Naive B cell (primary cell): ENCODE measurements at regions not wholly inside any gene's neighbourhood (a gene's known extent, or its start where the extent isn't known, plus 50 kb on each side); places are given as distances from the start of the nearest gene placed in this dataset.

Source experiments
- ATAC-seq, 2 donors: fragments of 150-1000 bp; cut with Tn5 transposase; 2 replicates each; pipeline ENCODE4 v1.10.0; 2021; ENCODE audit warnings: low read depth in 2 of 2, mild to moderate bottlenecking in 2 of 2, moderate library complexity in 2 of 2
- DNase-seq: peaks from one replicate; pipeline ENCODE4 v3.0.0; 2022
- H3K27ac Mint-ChIP-seq, 6 donors: one replicate each; pipeline ENCODE4 v1.8.0; 2020 to 2022; ENCODE audit warnings: mild to moderate bottlenecking in 6 of 6, mixed read lengths in 6 of 6, moderate library complexity in 5 of 6, inconsistent platforms in 2 of 6
- H3K27me3 Mint-ChIP-seq, 3 donors: one replicate each; pipeline ENCODE4 v1.8.0; 2021 to 2022; ENCODE audit warnings: mixed read lengths in 3 of 3, mild to moderate bottlenecking in 1 of 3
- H3K36me3 Mint-ChIP-seq, 2 donors: one replicate each; pipeline ENCODE4 v1.8.0; 2020 to 2022; ENCODE audit warnings: mixed read lengths in 2 of 2, inconsistent platforms in 1 of 2, mild to moderate bottlenecking in 1 of 2
- H3K4me1 Mint-ChIP-seq, 3 donors: one replicate each; pipeline ENCODE4 v1.8.0; 2020 to 2022; ENCODE audit warnings: mixed read lengths in 3 of 3, inconsistent platforms in 1 of 3, mild to moderate bottlenecking in 1 of 3, moderate library complexity in 1 of 3
- H3K4me3 Mint-ChIP-seq, 8 donors: one replicate each; pipeline ENCODE4 v1.8.0; 2020 to 2022; ENCODE audit warnings: mild to moderate bottlenecking in 8 of 8, mixed read lengths in 8 of 8, moderate library complexity in 8 of 8, inconsistent platforms in 2 of 8
- H3K9me3 Mint-ChIP-seq, 7 donors: one replicate each; pipeline ENCODE4 v1.8.0; 2020 to 2022; ENCODE audit warnings: mixed read lengths in 7 of 7, mild to moderate bottlenecking in 5 of 7, inconsistent platforms in 2 of 7, moderate library complexity in 1 of 7

DNA sequence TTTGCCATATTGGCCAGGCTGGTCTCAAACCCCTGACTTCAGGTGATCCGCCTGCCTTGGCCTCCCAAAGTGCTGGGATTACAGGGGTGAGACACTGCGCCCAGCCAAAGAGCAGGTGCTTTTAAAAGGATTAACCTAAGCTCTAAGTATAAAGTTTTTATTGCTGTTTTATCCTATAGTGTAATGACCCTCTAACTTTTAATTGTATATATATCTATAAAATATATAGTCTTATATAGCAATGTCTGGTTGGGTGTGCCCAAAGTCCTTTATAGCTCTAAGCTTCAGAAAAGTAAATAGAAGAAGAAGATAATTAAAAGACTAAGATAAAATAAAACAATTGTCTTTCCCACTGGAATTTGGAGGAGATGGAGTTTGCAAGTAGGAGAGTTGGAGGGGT, 73.8 kb upstream of the ATP5PO start:
- Mint-ChIP-seq H3K27me3 (peaks cover 3 to 23% (median 6%) of the 10 kb centered on the region in 3 donors), H3K27ac (no peak overlapping the region), H3K4me1 (peaks cover 9 to 22% (median 13%) of the 10 kb centered on the region in 3 donors), H3K36me3 (peaks cover 0 to 15% of the 10 kb centered on the region in 2 donors), H3K4me3 (no peak overlapping the region), H3K9me3 (peaks cover 0 to 20% (median 7%) of the 10 kb centered on the region in 7 donors)
- ATAC-seq: no peak
- DNase-seq: no peak

DNA sequence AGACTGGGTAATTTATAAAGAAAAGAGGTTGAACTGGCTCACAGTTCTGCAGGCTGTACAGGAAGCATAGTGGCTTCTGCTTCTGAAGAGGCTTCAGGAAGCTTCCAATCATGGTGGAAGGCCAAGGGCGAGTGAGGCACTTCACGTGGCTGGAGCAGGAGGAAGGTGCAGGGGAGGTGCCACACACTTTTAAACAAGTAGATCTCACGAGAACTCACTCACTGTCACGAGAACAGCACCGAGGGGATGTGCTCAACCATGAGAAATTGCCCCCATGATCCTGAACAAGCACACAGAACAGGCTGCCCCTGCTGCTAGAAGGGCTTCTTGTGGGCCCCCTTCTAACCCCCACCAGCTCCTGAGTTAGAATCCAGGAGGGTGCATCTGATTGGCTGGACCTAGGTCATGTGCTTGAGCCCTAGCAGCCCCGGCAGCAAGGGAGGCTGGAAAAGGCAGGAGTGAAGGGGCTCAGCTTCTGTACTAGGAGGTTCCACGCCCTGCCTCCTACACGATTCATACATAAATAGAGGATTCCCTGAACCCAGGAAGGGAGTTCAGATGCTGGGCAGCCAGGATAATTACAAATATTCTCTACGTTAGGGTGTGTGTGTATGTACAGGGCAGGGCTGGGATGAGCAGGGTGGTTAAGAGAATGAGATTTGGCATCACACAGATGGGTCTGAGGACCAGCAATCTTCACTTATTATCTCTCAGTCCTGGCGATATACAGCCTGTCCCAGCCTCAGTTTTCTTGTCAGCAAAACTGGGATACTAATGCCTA, 72.8 kb upstream of the ATP5PO start:
- Mint-ChIP-seq H3K4me1 (peaks cover under 1 to 14% (median 5%) of the 10 kb centered on the region in 3 donors), H3K27me3 (peaks cover 3 to 23% (median 6%) of the 10 kb centered on the region in 3 donors), H3K36me3 (peaks cover 0 to 7% of the 10 kb centered on the region in 2 donors), H3K27ac (no peak overlapping the region), H3K9me3 (peaks cover 0 to 14% (median under 1%) of the 10 kb centered on the region in 7 donors), H3K4me3 (no peak overlapping the region)
- DNase-seq: no peak
- ATAC-seq: no peak

- Mint-ChIP-seq H3K4me1 (peaks cover 0 to 10% (median 0%) of the 10 kb centered on the region in 3 donors), H3K36me3 (peaks cover 0 to 6% of the 10 kb centered on the region in 2 donors), H3K27ac (no peak overlapping the region), H3K9me3 (peaks cover 0 to 9% (median 0%) of the 10 kb centered on the region in 7 donors), H3K27me3 (peaks cover 3 to 23% (median 6%) of the 10 kb centered on the region in 3 donors), H3K4me3 (no peak overlapping the region)
- ATAC-seq: no peak
- no peak for DNase-seq
Measured at GRCh38 chr21:33987461-33987860, 71.9 kb upstream of the ATP5PO start.

- DNase-seq (no peak), ATAC-seq (no peak)
- Mint-ChIP-seq H3K27ac (peak overlapping the region in 2 of 6 donors; percentile 57 to 93), H3K36me3 (no peaks in the 10 kb centered on the region), H3K27me3 (peaks cover 0 to 18% (median 6%) of the 10 kb centered on the region in 3 donors), H3K4me1 (peaks cover 0 to 6% (median 0%) of the 10 kb centered on the region in 3 donors), H3K4me3 (peak overlapping the region in 1 of 8 donors; percentile 82), H3K9me3 (no peaks in the 10 kb centered on the region)
Measured at GRCh38 chr21:33985117-33986050, 69.8 kb upstream of the ATP5PO start.

DNA sequence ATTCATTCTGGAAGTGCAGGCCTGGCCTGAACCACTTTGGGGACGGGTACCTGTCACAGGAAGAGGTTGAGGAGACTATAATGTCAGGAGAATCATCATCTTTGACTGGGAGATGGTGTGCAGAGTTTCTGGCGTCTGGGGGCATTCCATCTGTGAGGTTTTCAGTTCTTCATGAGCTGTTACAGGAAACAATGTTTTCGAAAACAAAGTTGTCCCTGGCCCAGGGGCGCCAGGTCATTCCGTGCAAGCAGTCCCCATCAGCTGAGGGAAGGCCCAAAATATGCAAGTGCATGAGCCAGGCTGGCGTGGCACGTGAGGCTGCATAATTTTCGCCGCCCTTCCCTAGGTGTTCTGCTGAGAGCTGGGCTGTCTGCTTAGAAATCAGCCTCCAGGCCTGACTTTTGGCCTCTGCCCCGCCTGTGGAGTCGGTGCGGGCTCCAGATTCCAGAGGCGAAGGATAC, 68.4 kb upstream of the ATP5PO start:
- Mint-ChIP-seq H3K9me3 (no peaks in the 10 kb centered on the region), H3K4me1 (peaks cover 0 to 6% (median 0%) of the 10 kb centered on the region in 3 donors), H3K27ac (peak overlapping the region in 1 of 6 donors; percentile 65), H3K27me3 (peaks cover 0 to 18% (median 6%) of the 10 kb centered on the region in 3 donors), H3K4me3 (no peak overlapping the region), H3K36me3 (no peaks in the 10 kb centered on the region)
- ATAC-seq (no peak), DNase-seq (no peak)

DNA sequence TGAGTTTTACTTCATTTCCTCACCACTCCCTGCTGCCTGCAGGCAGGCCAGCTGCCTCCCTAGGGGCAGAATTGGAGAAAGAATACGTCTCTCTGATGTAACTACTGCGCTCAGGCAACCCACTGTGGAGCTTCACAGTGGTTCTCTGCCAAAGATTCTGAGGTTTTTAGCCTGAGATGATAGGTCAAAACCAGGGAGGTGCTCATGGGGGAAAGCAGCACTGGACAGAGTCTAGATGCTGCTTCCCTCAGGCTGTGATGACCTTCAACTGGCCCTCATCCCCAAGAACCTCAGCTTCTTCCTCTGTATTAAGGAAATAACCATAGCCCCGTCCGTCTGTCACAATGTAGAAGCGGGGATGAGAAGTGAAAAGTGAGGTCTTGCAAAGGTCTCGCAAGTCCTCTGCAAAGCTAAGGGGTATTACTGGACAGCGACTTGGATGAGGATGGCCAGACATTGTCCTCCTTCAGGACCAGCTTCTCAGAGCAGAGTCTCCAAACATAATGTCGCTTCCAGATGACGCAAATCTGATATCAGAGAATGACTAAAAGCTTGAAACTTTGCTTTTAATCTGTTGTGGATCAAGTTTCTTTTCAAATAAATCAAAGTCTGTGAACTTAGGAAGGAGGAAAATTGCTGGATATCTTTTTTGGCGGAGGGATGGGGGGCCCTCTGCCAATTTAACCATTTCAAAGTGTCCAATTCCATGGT, 65.9 kb upstream of the ATP5PO start:
- DNase-seq (no peak), ATAC-seq (no peak)
- H3K9me3 Mint-ChIP-seq: no peaks in the 10 kb centered on the region
- H3K4me3 Mint-ChIP-seq: no peak overlapping the region
- H3K36me3 Mint-ChIP-seq: no peaks in the 10 kb centered on the region
- peaks cover 6 to 14% (median 14%) of the 10 kb centered on the region in 3 donors for H3K4me1 Mint-ChIP-seq
- H3K27me3 Mint-ChIP-seq: peaks cover 0 to 10% (median 0%) of the 10 kb centered on the region in 3 donors
- H3K27ac Mint-ChIP-seq: no peak overlapping the region

DNA sequence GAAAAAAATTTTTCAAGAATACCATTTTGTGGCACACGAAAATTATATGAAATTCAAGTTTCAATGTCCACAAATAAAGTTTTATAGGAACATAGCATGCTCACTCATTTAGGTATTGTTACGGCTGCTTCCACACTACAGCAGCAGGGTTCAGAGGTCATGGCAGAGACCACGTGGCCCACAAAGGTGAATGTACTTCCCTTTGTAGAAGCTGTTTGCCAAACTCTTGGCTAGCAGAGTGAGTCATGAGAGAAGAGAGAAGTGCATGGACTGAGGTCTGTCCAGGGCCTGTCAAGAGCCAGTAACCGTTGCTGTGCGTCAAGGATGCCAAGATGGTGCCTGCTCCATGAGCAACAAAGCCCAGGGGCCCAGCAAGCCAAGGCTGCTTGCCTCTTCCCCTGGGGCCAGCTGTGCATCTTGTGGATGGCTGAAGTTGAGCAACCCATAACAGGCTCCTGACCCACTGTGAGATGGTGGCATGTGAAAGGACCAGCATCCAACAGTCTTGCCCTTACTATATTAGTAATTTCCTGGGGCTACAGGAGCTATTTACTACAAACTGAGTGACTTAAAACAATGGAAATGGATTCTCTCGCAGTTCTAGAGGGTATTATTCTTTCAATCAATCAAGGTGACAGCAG, 64.8 kb upstream of the ATP5PO start:
- H3K4me3 Mint-ChIP-seq: no peak overlapping the region
- H3K27me3 Mint-ChIP-seq: peaks cover 0 to 8% (median 0%) of the 10 kb centered on the region in 3 donors
- no peaks in the 10 kb centered on the region for H3K36me3 Mint-ChIP-seq
- ATAC-seq (no peak), DNase-seq (no peak)
- no peaks in the 10 kb centered on the region for H3K9me3 Mint-ChIP-seq
- peaks cover 18 to 26% (median 24%) of the 10 kb centered on the region in 3 donors for H3K4me1 Mint-ChIP-seq
- no peak overlapping the region for H3K27ac Mint-ChIP-seq

GRCh38 chr21:33978585-33978984, 63.0 kb upstream of the ATP5PO start:
- ATAC-seq (no peak), DNase-seq (no peak)
- H3K9me3 Mint-ChIP-seq: no peaks in the 10 kb centered on the region
- H3K4me1 Mint-ChIP-seq: peaks cover 20 to 26% (median 22%) of the 10 kb centered on the region in 3 donors
- H3K27me3 Mint-ChIP-seq: no peaks in the 10 kb centered on the region
- H3K36me3 Mint-ChIP-seq: no peaks in the 10 kb centered on the region
- H3K27ac Mint-ChIP-seq: no peak overlapping the region
- H3K4me3 Mint-ChIP-seq: no peak overlapping the region

- no peak for DNase-seq
- Mint-ChIP-seq H3K27me3 (no peaks in the 10 kb centered on the region), H3K9me3 (no peaks in the 10 kb centered on the region), H3K36me3 (no peaks in the 10 kb centered on the region), H3K27ac (peak overlapping the region in 2 of 6 donors; percentile 42 to 49), H3K4me3 (peak overlapping the region in 1 of 8 donors; percentile 12), H3K4me1 (peaks cover 20 to 26% (median 22%) of the 10 kb centered on the region in 3 donors)
- ATAC-seq: no peak
Measured at GRCh38 chr21:33977721-33978369, 62.2 kb upstream of the ATP5PO start.

DNA sequence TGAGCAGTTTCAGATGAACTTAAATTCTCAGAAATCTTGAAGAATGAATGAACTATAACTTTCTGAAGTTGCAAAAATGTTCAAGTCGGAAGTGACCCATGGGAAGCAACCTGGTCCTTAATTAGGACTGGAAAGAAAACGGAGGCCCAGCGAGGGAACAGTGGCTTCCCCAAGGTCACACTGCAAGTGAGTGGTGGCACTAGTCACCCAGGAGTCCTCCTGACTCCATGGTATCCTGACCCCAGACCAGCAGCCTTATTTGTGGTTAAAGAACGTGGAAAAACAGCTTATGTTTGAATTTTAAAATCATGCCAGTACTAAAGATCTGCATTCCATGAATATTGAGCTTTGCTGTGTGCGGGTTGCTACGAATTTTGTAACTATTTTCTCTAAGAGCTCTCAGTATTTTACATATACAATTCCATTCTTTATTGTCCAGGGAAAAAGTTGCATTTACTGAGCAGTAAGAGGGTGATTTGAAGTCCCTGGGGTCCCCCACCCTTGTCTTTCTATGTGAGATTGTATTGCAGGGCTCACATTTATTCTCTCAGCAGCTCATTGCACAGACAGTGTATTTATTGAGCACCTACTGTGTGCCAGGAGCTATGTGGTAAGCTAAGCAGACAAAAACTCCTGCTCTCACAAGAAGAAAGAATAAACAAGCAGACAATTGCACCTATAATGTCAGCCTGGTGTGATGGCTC, 61.6 kb upstream of the ATP5PO start:
- H3K27me3 Mint-ChIP-seq: no peaks in the 10 kb centered on the region
- no peaks in the 10 kb centered on the region for H3K36me3 Mint-ChIP-seq
- H3K4me3 Mint-ChIP-seq: peak overlapping the region in 3 of 8 donors; percentile 0 to 57 (median 10)
- peaks cover 20 to 26% (median 22%) of the 10 kb centered on the region in 3 donors for H3K4me1 Mint-ChIP-seq
- peak overlapping the region in 3 of 6 donors; percentile 42 to 81 (median 49) for H3K27ac Mint-ChIP-seq
- DNase-seq (no peak), ATAC-seq (no peak)
- H3K9me3 Mint-ChIP-seq: no peaks in the 10 kb centered on the region

DNA sequence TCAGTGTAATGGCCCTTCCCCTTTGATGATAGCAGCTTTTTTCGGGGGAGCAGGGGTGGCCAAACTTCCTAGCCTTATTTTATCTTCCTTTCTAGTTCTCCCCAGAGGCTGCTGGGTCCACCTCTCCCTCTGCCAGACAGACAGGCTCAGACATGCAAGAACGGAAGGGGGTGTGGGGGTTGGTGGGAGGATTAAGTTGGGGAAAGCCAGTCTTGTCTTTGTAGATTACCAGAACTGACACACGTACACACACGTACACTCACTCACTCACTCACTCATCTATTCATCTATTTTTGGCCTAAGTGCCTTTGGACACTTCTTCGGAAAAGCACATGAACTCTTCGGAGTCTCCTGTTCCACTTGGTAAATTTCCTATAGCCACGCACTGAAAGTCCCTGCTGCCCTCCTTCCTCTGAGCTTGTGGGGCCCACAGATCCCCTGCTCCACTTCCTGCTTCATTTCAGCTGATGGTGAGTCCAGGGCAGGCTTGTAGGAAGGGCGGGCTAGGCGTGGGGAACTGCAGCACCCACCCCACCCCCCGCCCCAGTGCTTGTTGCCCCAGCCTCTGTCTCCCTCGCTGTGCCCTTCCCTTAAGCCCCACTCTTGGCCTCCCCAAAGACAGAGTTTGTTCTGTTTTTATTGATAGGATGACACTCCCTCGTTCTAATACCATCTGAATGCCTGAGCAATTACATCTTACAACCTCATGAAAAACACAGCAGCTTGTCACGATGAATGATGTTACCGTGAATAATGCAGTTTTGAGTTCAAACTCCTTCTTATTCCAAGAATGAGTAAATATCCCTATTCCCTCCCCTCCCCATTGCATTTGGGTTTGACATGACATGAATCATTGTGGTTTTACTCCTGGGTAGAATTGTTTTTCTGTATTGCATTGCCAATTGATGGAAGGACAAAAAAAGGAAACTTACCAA, 60.7 kb upstream of the ATP5PO start:
- Mint-ChIP-seq H3K4me3 (peak overlapping the region in 7 of 8 donors; percentile 10 to 77 (median 57)), H3K27ac (peak overlapping the region in 4 of 6 donors; percentile 64 to 87 (median 77)), H3K36me3 (no peaks in the 10 kb centered on the region), H3K9me3 (no peaks in the 10 kb centered on the region), H3K27me3 (no peaks in the 10 kb centered on the region), H3K4me1 (peaks cover 20 to 26% (median 22%) of the 10 kb centered on the region in 3 donors)
- ATAC-seq (peak; percentile 50 to 60), DNase-seq (no peak)
